GM19351 (cell line): ENCODE measurements at regions not wholly inside any gene's neighbourhood (a gene's known extent, or its start where the extent isn't known, plus 50 kb on each side); places are given as distances from the start of the nearest gene placed in this dataset.
A peak's percentile ranks its signal among the peaks of the same experiment; 100 is the strongest.
"Not testable (repeated sequence)": the region's sequence is repeated elsewhere in the genome, so short reads cannot be mapped to it uniquely, and the experiment has no call there.

Experiments
- ATAC-seq: cut with Tn5 transposase; IDR thresholded peaks from one replicate; pipeline ENCODE4 v1.9.1; 2021; ENCODE audit warnings: mild to moderate bottlenecking, moderate library complexity; ENCODE audit not compliant: unreplicated experiment

GRCh38 chr6:68077661-68078060, 557.4 kb upstream of the ADGRB3 start:
- no peak for ATAC-seq

DNA sequence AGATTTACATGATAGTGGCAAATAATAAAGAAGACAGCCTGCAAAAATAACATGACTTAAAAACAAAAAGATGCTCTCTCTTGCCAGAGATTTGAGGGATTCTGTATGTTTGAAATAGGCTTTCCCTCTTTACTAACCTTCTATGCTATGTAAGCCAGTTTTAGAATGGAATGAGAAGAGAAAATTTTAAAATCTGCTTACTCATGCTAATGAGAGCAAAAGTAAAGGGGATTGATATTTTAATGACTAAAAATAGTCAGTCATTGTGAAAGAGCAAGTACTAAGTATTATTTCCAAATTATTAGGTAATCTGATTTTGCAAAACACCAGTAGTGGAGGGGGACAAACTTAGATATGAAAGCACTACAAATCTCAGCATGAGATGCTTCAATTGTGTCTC, 563.3 kb upstream of the ADGRB3 start:
- ATAC-seq, result no peak

GRCh38 chr6:68069921-68070710, 565.0 kb upstream of the ADGRB3 start:
- no peak for ATAC-seq

DNA sequence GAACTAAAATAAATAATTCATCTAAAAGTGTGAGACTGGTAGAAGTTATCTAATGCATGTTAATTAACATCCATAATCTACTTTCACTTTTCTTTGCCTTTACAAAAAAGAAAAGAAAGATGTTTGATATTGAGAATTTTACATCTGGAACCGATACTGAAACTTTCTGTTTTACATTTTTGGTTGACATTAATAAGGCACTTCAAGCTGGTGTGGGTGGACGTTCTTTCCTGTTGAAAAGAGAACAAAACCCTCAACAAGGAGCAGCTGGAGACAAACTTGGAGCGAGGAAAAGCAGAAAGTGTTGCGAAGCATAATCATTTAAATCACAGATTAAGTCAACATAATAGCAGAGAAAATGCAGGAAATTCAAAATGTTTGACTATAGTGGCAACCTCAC, 575.2 kb upstream of the ADGRB3 start:
- ATAC-seq, result peak; percentile 83

- no peak for ATAC-seq
Observed at GRCh38 chr6:68059261-68059660, 575.8 kb upstream of the ADGRB3 start.

- ATAC-seq, result not testable (repeated sequence)
Observed at GRCh38 chr6:68056596-68056995, 578.5 kb upstream of the ADGRB3 start.

DNA sequence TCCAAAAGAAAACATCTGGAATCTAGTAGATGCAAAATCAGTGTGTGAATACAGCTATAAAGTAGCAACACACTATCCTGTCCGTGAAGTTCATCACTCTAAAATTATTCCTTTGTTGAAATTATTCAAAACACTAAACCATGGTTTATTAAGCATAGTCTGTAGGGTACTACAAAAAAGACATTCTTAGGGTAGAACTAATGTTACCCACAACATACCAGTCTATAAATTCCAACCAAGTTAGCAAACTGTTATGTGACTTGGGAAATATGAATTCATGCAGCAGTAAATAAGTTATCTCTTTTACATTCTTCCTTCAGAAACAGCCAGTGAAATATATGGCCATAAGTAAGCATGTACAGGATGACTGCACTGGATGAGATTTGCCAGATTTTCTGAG, 580.3 kb upstream of the ADGRB3 start:
- no peak for ATAC-seq

- ATAC-seq, result no peak
Observed at GRCh38 chr6:68053805-68054373, 581.2 kb upstream of the ADGRB3 start.

DNA sequence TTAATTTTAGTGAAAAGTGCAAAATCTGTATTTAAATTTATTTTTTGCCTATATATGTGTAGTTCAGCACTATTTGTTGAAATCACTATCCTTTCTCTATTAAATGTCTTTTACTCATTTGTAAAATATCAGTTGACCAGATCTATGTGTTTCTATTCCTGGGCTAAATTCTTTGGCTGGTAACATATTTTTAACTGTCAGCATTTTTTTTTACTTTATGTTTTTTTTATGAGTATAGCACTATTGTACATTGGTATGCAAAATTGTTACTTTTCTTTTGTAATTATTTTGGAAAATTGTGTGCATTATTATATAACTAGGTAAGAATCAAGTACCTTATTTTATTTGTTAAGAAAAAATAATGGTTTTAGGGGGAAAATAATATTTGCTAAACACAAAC, 582.8 kb upstream of the ADGRB3 start:
- no peak for ATAC-seq

DNA sequence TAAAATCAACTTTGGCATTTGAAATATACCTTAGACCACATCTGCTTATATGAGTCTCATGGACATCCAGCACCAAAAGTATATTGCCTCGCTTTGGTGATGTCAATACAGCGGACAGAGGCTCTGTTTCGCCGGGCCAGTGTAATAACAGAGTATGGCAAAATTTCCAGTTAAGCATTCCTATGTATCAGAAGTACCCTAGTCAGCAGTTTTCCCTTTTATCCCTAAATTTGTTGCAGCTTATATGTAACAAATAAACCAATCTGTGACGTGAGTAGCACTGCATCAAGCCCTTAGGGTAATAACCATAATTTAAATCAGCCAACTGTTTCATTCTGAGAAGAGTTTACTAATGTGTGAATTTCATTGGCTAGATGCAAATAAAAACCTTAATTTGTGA, 585.5 kb upstream of the ADGRB3 start:
- no peak for ATAC-seq

GRCh38 chr6:68046756-68047155, 588.3 kb upstream of the ADGRB3 start:
- no peak for ATAC-seq

DNA sequence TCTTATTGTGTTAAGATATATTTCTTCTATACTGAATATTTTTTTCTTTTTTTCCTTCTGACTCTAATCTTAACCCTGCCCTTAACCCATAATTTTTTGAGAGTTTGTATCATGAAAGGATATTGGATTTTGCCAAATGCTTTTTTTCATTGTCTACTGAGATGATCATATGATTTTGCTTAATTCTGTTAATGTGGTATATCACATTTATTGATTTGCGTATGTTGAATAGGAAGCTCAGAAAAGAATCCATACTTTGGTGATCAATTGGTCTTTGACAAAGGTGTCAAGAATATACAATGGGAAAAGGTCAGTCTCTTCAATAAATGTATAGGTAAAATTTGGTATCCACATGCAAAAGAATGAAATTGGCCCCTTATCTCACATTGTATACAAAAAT, 588.8 kb upstream of the ADGRB3 start:
- ATAC-seq, result no peak

DNA sequence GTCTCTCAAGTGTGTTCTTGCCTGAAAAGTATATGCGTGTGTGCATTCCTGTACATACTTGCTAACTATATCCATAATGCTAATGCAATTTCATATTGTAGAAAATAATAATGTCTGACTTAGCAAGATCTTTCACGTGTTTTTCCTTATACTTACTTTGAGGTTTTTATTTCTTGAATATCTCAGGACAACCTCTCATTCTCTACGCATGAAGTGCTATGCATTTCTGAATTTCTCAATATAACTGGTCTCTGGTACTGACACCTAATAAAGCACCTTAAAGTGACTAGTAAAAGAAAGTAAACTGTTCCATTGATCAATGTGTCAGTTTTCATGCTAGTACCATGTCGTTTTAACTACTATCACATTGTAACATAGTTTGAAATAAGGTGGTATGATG, 589.9 kb upstream of the ADGRB3 start:
- no peak for ATAC-seq

DNA sequence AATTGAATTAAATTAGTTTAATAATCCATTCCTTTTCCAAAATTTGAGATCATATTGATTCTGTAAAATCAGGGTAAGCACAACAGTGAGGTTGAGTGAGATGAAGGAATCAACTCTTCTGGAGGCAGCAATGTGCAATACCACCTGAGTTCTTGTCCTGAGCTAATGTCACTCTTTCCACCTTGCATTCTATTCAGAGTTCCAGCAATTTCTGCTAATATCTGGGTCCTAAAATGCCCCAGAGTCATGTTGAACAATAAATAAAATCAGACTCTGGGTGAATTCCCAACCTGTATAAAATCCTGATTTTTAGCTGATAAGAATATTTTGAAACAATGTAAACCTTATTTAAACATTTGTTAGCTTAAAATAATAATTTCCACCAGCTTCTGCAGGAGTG, 590.8 kb upstream of the ADGRB3 start:
- ATAC-seq, result no peak

GRCh38 chr6:68043122-68043398, 592.0 kb upstream of the ADGRB3 start:
- ATAC-seq, result no peak

GRCh38 chr6:68042339-68043121, 592.6 kb upstream of the ADGRB3 start:
- ATAC-seq, result no peak

- no peak for ATAC-seq
Observed at GRCh38 chr6:68040780-68041179, 594.3 kb upstream of the ADGRB3 start.

DNA sequence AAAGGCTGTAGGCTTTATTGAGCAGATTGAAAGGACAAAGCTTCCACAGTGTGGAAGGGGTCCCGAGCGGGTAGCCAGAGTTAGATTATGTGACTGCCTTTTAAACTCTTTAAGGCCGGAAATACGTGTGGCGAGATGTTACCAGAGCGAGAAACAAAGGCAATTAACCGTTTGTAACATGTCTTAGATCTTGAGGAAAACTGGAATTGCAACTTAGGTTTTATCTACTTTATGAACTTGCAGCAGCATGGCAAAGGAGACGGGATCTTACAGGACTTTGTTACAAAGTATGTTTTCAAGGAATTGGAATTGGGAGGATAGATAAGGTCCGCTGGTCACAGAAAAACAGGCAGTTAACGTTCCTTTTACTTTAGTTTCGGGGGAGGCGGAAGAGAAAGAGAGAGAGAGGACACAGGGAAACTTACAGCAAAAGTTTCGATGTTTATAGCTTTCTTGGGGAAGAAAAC, 594.7 kb upstream of the ADGRB3 start:
- no peak for ATAC-seq

- ATAC-seq, result no peak
Observed at GRCh38 chr6:68039641-68040311, 595.3 kb upstream of the ADGRB3 start.

GRCh38 chr6:68038815-68039408, 596.2 kb upstream of the ADGRB3 start:
- ATAC-seq, result no peak

GRCh38 chr6:68032217-68032616, 602.9 kb upstream of the ADGRB3 start:
- no peak for ATAC-seq
